SU-DHL-6 (cell line): ENCODE measurements at regions not wholly inside any gene's neighbourhood (a gene's known extent, or its start where the extent isn't known, plus 50 kb on each side); places are given as distances from the start of the nearest gene placed in this dataset.

Experiments used
- EZH2phosphoT487 ChIP-seq: fragments of 200-600 bp; sonication (generic), shearing (Covaris generic); conservative IDR thresholded peaks from 2 replicates; pipeline ENCODE4 v1.6.1; 2018; ENCODE audit warnings: mild to moderate bottlenecking, antibody characterized with exemption, low read length, moderate library complexity, mixed read lengths
- TF ChIP-seq, protein P1 (sequence below): fragments of 200-600 bp; sonication (generic); IDR thresholded peaks from one replicate; pipeline ENCODE4 v1.5.1; 2017; ENCODE audit warnings: antibody characterized with exemption, mild to moderate bottlenecking, low read length, moderate library complexity; ENCODE audit not compliant: insufficient read depth, poor library complexity, severe bottlenecking

DNA sequence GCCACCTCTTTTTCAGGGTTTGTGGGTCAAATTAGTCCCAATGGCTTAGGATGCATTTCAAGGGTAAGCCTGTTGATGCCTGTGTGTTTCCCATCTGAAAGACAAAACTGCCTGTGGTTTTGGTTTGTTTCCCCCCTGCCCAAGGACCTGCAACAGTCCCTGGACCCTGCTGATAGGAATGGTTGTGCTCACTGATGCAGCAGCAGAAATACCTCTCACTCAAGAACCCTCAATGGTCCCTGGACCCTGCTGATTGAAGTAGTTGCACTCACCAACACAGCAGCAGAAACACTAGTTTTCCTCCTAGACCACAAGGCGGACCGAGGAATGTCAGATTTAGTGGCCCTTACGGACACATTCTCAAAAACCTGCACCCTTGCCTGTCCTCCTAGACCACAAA, 386.9 kb downstream of the NUP35 start:
- TF ChIP-seq, protein P1, sequence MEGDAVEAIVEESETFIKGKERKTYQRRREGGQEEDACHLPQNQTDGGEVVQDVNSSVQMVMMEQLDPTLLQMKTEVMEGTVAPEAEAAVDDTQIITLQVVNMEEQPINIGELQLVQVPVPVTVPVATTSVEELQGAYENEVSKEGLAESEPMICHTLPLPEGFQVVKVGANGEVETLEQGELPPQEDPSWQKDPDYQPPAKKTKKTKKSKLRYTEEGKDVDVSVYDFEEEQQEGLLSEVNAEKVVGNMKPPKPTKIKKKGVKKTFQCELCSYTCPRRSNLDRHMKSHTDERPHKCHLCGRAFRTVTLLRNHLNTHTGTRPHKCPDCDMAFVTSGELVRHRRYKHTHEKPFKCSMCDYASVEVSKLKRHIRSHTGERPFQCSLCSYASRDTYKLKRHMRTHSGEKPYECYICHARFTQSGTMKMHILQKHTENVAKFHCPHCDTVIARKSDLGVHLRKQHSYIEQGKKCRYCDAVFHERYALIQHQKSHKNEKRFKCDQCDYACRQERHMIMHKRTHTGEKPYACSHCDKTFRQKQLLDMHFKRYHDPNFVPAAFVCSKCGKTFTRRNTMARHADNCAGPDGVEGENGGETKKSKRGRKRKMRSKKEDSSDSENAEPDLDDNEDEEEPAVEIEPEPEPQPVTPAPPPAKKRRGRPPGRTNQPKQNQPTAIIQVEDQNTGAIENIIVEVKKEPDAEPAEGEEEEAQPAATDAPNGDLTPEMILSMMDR, result no peak
- TF ChIP-seq EZH2phosphoT487, result no peak
